ENCODE measurements at regions not wholly inside any gene's neighbourhood (a gene's known extent, or its start where the extent isn't known, plus 50 kb on each side); places are given as distances from the start of the nearest gene placed in this dataset.

DNA sequence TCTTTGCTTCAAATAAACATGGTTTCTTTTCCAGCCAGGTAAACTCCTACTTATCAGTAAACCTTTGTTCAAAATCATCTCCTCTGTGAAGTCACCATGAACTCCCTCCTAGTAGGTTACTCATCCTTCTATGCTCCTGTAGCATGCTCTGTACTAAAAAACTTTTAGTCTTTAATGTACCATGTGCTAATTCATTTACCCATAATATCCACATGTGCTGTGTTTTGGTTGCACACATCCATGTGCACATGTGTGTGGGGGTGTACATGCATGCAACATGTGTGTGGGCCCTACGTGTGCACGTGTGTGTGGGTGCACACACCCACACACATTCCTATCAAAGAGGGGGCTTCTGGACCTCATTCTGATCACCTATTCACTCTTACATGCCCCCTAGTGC lies 259.9 kb upstream of the SP4 start:
- DNase-seq = no peak

DNA sequence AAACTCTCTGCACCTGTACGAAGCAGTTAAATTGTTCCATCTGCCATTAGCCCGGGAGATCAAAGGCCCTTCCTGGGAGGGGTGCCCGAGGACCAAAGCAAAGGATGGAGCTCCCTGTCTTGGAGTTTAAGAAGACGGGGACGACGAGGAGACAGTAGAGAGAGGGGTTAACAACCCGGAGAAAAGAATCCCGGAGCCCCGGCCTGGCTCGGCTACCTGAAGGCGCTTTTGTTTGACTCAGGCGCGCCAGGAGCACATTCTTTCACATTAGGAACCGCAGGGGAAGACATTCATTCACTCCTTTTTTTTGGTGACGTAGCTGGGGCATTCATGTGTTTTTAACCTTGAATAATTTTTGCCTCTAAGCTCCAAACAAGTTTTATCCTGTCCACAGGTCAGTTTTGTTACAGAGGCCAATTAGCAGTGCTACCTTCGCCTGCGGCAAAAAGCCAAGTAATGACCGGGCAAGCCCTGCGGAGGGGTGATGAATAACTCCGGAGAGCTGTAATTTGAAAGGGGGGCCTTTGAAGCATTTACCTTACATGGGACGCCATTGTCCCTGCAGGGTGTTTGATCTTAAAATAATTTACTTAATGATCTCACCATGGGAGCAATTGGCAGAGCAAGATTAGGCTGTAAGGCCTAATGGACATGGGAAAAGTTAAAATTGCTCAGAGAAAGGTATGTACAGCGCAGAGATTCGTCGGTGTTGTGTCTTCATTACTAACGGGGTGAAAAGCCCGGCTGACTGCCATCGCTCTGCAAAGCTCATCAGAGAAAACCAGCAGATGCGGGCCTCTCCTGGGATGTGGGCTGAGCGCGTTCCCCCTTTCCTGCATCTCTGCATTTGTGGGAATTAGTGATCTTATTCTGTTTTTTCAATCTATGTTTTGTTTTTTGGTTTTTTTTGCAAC lies 258.0 kb upstream of the SP4 start:
- no peak for DNase-seq

DNA sequence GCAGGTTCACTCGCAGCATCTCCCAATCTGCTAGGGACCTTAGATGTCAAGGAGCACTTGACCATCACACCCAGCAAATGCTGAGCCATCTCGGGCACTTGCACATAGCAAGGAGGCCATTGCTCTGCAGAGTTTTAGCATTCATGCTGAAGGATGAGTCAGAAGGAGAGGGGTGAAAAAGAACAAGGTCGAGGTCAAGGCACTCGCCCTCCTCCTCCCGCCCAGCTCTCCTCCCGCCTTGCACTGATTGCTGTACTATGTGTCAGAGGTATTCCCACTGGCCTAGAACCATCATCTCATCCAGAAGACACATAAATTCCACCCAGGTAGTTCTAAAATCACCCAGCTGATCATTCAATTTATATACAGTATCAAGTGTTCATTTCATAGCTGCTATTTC lies 255.1 kb upstream of the SP4 start:
- no peak for DNase-seq

DNA sequence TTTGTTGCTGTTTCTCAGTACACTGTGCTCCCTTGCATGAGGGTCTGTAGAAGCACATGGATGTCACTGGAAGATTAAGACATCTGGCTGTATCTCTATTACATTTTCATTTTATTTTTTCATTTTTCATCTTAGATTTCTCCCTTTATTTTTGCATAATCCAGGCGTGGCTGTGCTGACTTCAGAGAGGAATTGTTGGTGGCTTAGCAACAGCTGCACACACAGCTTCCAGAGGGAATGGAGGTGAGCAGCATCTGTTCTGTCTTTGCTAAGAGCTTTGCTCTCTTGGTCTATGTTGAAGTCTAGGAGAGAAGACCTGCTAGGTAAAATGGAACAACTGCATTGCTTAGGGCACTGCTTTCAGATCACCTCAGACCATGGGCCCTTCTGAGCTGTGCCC lies 254.4 kb upstream of the SP4 start:
- DNase-seq = no peak

DNA sequence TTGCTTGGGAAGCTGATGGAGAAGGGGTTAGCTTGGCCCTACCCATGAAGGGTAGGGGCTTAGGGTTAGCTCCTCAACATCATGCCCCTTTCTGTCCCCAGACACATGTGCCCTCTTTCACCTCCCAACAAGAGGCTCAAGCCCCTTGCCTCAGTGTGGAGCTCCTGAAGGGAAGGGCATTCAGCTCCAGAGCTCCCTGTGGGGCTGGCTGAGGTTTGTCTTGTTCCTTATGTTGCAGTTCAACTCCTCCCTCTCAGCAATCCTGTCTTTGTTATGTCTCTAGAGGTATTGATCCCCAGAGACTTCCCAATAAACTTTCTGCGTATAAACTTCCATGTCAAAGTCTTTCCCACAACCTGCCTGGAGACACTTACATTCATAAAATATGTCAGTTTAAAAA lies 252.2 kb upstream of the SP4 start:
- DNase-seq = no peak

DNA sequence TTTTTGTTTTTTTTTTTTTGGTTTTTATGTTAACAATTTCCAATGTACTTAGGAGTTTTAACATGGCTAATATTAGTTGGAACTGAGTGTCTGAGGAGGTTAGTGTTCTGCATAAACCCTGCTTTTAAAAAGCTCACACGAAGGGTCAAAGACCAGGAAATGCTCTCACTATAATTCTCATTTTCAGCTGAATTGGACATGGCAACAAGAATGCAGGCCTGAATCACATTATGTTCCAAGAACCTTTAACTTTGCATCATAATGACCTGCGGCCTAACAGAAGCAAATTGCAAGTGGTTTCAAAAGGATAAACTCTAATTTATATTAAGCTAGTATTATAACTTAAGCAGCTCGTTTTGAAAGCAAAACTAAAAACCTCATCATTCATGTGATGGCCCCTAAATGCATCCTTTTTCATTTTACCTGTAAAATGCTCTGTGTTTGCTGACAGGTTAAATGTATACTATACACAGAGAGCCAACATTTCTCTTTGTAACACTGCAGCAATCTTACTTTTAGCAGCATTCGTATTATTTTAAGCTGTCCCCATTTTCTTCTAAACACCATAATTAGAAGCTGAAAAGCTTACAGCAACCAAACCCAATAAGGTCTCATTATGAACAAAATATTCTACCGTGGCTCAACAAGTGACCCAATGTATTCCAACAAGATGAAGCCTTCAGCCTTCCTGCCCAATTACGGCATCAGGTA lies 242.8 kb upstream of the SP4 start:
- no peak for DNase-seq

DNA sequence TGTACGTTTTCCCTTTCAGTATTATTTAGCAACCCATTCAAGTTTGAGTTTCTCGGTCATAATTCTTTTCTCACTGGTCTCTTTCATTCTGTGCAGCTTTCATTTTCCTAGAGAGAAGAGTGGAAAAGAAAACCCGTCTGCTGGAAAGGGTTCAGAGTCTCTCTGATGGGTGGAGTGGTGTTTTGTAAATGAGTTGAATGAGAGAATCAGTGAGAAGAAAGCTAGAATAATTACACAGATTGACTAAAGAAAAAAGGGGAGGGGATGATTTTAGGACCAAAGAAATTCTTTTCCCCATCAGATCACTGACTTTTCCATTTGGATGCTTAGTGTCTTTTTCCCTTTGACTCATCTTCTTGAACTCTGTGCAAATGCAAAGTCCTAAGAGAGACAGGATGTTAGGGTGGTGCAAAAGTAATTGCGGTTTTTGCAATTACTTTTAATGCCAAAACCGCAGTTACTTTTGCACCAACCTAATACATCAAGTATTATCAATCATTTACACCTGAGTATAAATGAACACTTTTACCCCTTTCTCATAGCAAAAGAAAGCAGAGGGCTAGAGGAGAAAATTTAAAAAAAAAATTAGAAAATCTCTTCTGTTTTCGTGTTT lies 242.1 kb upstream of the SP4 start:
- DNase-seq = no peak

DNA sequence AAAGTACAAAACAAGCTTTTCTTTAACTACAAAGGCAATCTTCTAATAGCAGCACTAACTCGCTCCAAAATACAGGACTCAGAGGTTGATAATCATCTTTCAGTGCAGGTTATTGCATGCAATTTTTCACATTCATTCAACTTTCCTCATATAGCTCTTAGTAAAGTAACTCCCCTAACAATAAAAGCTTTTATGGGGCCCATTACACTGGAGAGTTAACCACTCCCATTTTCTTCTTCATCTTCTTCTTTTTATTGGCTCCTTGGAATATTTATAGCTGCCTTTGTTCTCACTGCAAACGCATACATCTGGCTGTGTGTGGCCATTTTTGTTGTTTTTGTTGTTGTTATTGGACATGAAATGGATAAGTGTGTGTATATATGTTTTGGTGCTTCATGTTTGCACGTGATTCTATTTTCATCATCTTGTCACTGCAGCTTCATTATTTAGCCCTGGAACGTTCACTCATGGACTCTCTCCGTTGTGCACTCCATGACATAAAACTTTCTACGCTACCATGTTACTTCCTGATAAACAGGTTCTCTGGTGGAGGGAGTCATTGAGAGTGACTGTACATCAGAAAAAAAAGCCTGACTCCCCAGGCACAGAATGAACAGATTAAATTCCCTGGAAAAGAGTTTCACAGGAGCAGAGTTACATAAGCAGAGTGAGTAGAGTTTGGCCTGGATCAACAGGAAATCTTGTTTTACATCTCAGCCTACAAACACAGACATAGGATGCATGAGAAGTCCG lies 236.4 kb upstream of the SP4 start:
- DNase-seq = no peak

DNA sequence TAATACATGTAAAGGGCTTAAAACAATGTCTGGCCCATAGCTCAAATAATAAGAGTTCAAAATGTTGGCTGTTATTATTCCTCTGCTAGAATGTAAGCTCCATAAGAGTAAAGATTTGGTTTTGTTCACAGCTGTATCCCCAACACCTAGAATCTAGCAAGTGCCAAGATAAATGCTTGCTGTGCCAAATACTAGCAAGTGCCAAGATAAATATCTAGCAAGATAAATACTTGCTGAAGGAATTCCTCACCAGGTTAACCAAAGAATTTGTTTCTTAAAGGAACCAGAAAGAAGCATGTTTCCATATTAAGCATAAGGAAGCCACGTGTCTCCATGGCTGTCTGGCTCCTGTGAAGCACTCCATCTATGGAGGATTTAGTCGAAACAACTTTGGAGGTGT lies 235.2 kb upstream of the SP4 start:
- DNase-seq = no peak

DNA sequence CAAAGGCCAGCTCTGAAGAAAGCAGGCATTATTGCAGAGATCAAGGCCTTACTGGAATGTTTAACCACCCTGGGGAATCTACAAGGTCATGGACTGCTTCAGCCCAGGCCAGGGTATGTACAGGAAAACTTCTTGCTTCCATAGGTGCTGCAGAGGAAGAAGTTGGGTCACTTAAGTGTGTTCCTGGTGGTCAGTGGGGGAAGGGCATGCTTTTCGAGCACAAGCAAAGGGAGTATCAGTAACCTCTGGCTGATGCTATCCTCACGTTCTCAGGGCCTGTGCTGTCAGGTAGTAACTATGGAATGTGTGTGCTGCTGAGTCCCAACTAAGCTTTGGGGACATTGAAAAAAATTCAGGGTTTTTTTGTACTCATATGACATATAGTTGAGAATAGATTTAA lies 234.0 kb upstream of the SP4 start:
- DNase-seq = no peak

DNA sequence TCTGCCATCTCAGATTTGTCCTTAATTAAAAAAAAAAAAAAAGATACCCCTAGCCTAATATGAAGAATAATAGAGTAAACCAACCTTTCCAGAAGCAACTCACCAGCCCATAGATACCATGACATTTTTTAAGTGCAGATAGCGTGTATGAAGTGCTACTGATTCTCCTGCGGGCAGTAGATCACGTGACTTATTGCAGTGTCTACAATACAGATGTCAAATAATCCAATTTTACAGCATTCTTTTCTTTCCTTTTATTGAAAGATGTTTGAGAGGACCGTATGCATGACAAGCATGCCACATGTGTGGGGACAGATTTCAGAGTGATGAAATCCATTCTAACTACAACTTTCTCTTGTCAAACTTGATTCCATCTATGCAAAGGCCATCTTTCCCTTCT lies 232.9 kb upstream of the SP4 start:
- no peak for DNase-seq

DNA sequence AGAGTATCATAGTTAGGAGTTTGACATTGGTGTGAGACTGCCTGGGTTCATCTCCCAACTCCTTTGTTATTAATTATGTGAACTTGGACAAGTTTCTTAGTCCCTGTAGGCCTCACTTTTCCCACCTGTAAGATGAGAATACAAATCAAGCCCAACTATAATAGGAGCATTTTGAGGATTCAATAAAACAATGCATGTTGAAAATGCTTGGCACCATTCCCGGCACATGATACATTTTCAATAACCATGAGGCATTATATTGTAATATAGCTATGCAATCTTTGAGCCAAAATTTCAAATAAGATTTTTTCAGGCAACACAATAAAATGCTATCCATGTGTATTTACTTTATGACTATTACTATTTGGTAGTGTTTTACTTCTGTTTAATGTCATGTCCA lies 229.0 kb upstream of the SP4 start:
- no peak for DNase-seq

DNA sequence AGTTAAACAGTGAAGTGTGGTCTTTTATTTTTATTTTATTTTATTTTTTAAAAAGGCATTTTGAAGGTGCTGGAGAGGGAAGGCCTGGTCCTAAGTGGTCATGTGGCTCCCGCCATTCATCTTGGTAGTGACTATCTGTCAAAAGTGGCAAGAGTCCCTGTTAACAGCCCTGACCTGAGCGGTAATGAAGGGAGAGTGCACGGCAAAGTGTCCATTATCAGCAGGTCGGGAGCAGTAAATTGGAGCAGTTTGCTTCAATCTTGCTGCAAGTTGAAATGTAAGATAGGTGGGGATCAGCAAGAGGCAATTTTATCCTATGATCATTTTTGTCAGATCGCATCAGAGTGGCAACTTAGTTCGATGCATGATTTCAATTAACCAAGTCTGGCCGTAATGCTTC lies 227.4 kb upstream of the SP4 start:
- no peak for DNase-seq

DNA sequence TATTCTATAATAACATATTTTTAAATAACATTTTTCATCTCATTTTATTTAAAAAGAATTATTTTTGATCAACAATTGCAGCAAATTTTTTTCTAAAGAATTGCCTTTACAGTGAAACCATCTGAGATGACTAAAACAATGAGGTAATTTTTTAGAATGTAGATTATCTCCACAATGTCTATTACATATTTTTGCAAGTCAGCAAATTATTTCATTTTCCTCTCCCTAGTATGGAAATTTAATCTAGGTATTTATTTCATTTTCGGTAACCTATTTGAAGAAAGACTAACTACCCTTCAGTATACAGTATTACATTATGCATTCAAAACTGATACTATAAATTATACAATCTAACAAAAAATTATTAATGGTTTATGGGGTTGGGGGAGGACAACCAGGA lies 213.2 kb upstream of the SP4 start:
- DNase-seq = no peak

DNA sequence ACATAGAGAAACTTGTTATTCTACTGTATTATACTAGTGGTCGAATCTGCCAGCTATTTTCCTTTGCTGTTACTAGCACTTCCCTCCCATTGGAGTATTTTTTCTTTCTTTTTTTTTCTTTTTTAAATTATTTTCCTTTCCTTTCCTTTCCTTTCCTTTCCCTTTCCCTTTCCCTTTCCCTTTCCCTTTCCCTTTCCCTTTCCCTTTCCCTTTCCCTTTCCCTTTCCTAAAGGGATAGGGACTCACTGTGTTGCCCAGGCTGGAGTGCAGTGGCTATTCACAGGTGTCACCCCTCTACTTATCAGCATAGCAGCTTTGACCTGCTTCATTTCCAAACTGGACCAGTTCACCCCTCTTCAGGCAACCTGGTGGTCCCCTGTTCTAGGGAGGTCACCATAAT lies 212.6 kb upstream of the SP4 start:
- DNase-seq = no peak

DNA sequence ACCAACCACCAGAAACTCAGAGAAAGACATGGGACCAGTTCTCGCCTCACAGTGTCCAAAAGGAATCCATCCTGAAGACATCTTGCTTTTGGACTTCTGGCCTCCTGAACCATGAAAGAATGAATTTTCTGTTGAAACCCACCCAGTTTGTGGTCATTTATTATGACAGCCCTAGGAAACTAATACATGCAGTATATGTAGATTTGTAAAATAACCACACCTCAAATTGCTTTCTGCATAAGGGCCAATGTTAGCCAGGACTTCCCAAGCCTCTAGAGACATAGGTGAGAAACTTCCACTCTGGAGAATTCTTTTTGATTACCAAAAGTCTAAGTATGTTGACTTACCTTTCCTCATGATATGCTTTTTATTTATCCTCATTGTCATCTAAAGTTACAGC lies 210.5 kb upstream of the SP4 start:
- DNase-seq = no peak

DNA sequence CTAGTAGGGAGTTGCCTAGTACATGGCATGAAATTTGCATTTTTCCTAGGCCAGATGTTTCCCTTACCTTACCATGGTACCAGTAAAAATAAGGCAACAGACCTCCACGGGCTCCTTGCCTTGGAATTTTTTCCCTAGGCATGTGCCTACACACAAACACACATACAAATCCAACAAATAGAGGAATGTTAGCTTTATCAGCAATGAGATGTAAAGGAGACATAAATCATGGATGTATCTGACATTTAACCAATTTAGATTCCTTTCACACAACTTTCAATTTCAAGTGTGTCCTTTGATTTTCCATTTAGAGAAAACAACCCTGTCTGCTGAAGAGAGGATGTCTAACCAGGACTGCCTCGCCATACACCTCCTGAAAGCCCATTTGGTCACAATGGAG lies 209.7 kb upstream of the SP4 start:
- DNase-seq = no peak

DNA sequence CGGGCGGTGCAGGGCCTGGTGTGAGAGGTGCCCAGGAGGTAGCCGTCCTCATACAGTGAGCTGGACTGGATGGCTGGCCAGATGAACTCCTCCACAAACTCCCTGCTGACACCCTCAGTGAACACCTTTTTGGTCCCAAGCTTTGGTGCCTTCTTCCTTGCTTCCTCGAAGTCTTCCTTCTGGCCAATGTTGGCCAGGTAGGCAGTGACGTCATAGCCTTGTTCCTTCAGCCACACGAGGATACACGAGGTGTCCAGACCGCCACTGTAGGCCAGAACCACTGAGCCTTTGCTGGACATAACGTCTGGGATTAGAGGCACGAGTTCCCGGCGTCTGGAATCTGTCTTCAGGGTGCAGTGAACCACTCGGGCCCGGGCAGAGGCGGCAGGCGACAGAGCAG lies 206.8 kb upstream of the SP4 start:
- DNase-seq = no peak

DNA sequence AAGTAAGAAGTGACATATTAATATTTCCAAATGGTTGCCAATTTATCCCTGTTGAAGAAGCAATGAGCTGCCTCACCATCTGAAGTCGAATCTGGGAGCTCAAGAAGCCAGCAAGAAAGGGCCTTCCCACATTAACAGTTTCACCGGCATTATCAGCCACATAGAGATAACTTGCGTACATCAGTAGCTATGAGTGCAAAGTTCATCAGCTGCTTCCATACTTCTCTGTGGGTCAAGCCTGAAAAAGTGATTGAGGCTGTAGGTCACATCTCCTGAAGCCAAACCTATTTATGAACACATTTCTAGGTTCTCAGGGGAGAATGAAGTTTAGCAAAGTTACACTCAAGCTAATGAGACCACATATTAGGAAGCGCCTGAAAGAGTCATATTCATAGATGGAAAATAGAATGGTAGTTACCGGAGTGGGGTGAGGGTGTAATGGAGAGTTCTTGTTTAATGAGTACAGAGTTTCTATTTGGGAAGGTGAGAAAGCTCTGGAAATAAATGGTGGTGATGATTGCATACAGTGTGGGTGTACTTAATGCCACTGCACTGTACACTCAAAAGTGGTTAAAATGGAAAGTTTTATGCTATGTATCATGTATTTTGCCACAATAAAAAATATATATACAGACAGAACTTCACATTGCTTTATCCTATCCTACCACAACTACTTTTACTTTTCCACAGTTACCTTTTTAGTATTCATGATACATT lies 189.3 kb upstream of the SP4 start:
- no peak for DNase-seq

DNA sequence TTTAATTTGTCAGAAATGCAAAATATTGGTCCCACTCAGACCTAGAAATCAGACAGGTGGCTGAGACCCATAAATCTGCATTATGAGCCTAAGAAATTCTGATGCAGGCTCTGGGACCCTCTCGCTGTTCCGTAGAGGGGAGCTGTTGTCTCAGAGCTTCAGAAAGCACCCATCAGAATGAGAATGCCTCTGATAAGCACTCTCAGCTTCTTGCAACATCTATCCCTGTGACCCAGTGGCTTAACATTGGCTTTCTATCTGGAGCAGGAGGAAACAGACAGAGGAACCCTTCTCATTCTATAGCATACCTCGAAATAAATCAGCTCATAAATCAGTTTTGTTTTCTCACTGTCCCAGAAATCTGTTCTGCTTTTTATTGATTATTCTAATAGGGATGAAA lies 184.6 kb upstream of the SP4 start:
- DNase-seq = no peak

DNA sequence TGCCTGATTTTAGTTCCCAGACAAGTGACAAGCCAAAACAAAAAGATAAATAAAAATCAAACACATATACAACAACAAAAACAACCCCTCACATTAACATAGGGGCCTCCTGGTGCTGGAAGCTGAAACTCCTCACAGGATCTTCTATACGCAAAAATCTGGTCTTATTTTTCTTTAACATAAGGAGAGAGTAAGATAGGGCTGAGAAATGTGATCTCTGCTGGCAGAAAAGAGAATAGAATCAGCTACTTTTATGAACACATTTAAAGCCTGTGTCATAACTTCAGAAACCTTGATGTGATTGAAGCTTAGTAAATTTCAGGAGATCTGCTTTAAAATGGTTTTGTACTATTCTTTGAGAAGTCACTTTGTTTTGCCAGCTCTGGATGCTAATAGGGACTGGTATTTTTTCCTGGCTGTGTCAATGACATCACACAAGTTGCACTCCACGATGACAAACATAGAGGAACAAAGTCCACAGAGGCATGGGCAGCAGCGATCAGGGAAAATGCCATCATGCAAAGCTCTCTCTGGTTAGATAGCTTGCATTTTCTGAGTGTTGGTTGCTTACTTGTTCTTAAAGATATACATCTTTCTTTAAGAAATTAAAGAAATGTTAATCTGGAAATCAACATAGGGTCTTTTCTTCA lies 176.6 kb upstream of the SP4 start:
- no peak for DNase-seq
